ENCODE measurements at regions not wholly inside any gene's neighbourhood (a gene's known extent, or its start where the extent isn't known, plus 50 kb on each side); places are given as distances from the start of the nearest gene placed in this dataset.

- H3K4me1 Mint-ChIP-seq (ENCODE audit: insufficient read depth, unreplicated experiment): peaks cover 6% of the 10 kb centered on the region
- no TSS peak for BruUV-seq (replicated peaks)
Measured at GRCh38 chr21:28253961-28254360, 738.7 kb downstream of the LTN1 start.

DNA sequence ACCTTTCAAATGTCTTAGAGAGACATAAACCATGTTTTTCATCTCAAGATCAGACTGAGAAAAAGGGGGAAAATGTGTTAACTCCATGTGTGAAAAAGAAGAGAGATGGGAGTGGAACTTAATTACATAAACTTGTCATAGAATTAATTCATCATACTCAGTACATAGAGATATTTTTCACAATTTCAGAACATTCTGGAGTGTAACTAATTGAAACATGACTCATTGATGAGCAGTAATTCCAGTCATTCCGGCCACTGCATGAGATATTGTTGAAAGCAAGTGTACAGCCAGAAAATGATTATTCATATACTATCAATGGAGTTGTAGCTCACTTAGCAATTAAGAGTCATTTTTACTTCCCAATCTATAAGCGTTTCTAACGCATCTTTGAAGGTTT lies 739.3 kb downstream of the LTN1 start:
- no peak for TF ChIP-seq CTCF (IDR thresholded peaks at IDR 0.05; ENCODE audit: unreplicated experiment)
- CTCF ChIA-PET: no interaction called here
- no peak overlapping the region for H3K27ac Mint-ChIP-seq (ENCODE audit: low read depth, unreplicated experiment)
- H3K4me3 Mint-ChIP-seq (ENCODE audit: unreplicated experiment): no peak overlapping the region
- peak; percentile 25 for DNase-seq (ENCODE audit: unreplicated experiment)
- intact Hi-C loops (cut with micrococcal nuclease): no loop called here
- POLR2A ChIA-PET: no interaction called here
- H3K4me1 Mint-ChIP-seq (ENCODE audit: insufficient read depth, unreplicated experiment): peaks cover 6% of the 10 kb centered on the region
- no peaks in the 10 kb centered on the region for H3K9me3 Mint-ChIP-seq (ENCODE audit: unreplicated experiment)
- BruUV-seq (replicated peaks): no TSS peak
- no peaks in the 10 kb centered on the region for H3K27me3 Mint-ChIP-seq (ENCODE audit: insufficient read depth, unreplicated experiment)
- H3K36me3 Mint-ChIP-seq (ENCODE audit: insufficient read depth, unreplicated experiment): no peaks in the 10 kb centered on the region

More at GRCh38 chr21:28253961-28254360, 738.7 kb downstream of the LTN1 start:
- ChIA-PET POLR2A (no interaction called here), CTCF (no interaction called here)
- H3K4me3 Mint-ChIP-seq (ENCODE audit: unreplicated experiment): no peak overlapping the region
- intact Hi-C loops (cut with micrococcal nuclease): no loop called here
- TF ChIP-seq CTCF (IDR thresholded peaks at IDR 0.05; ENCODE audit: unreplicated experiment): no peak
- H3K27ac Mint-ChIP-seq (ENCODE audit: low read depth, unreplicated experiment): no peak overlapping the region
- H3K36me3 Mint-ChIP-seq (ENCODE audit: insufficient read depth, unreplicated experiment): no peaks in the 10 kb centered on the region
- DNase-seq (ENCODE audit: unreplicated experiment): no peak
- H3K9me3 Mint-ChIP-seq (ENCODE audit: unreplicated experiment): no peaks in the 10 kb centered on the region
- no peaks in the 10 kb centered on the region for H3K27me3 Mint-ChIP-seq (ENCODE audit: insufficient read depth, unreplicated experiment)

- no peaks in the 10 kb centered on the region for H3K36me3 Mint-ChIP-seq (ENCODE audit: insufficient read depth, unreplicated experiment)
- H3K9me3 Mint-ChIP-seq (ENCODE audit: unreplicated experiment): no peaks in the 10 kb centered on the region
- TF ChIP-seq CTCF (IDR thresholded peaks at IDR 0.05; ENCODE audit: unreplicated experiment): no peak
- no peak overlapping the region for H3K4me3 Mint-ChIP-seq (ENCODE audit: unreplicated experiment)
- no peaks in the 10 kb centered on the region for H3K27me3 Mint-ChIP-seq (ENCODE audit: insufficient read depth, unreplicated experiment)
- ChIA-PET POLR2A (interaction anchor here (0.8 kb wide), 1 partner anchor 14 kb away, joined by 3 read pairs; no protein-coding TSS in a partner anchor), CTCF (no interaction called here)
- BruUV-seq (replicated peaks): no TSS peak
- intact Hi-C loops (cut with micrococcal nuclease): no loop called here
- no peak overlapping the region for H3K27ac Mint-ChIP-seq (ENCODE audit: low read depth, unreplicated experiment)
- peaks cover 6% of the 10 kb centered on the region for H3K4me1 Mint-ChIP-seq (ENCODE audit: insufficient read depth, unreplicated experiment)
- no peak for DNase-seq (ENCODE audit: unreplicated experiment)
Measured at GRCh38 chr21:28252928-28253327, 739.7 kb downstream of the LTN1 start.

GRCh38 chr21:28250946-28251345 lies 741.7 kb downstream of the LTN1 start:
- Mint-ChIP-seq H3K4me3 (ENCODE audit: unreplicated experiment) (no peak overlapping the region), H3K27me3 (ENCODE audit: insufficient read depth, unreplicated experiment) (no peaks in the 10 kb centered on the region), H3K9me3 (ENCODE audit: unreplicated experiment) (no peaks in the 10 kb centered on the region), H3K27ac (ENCODE audit: low read depth, unreplicated experiment) (no peak overlapping the region), H3K36me3 (ENCODE audit: insufficient read depth, unreplicated experiment) (no peaks in the 10 kb centered on the region), H3K4me1 (ENCODE audit: insufficient read depth, unreplicated experiment) (peaks cover 6% of the 10 kb centered on the region)
- DNase-seq (ENCODE audit: unreplicated experiment): no peak
- no peak for TF ChIP-seq CTCF (IDR thresholded peaks at IDR 0.05; ENCODE audit: unreplicated experiment)
- ChIA-PET CTCF (no interaction called here), POLR2A (no interaction called here)
- intact Hi-C loops (cut with micrococcal nuclease): no loop called here
- BruUV-seq (replicated peaks): no TSS peak

All from MCF 10A (cell line).